Left ventricle myocardium inferior (tissue), 1 donor: ENCODE measurements at regions not wholly inside any gene's neighbourhood (a gene's known extent, or its start where the extent isn't known, plus 50 kb on each side); places are given as distances from the start of the nearest gene placed in this dataset.

Source experiments
- DNase-seq: peaks from one replicate; pipeline ENCODE4 v3.0.0-alpha.2; 2020
- H3K27ac ChIP-seq: fragments of 200-600 bp; replicated peaks from 2 replicates; pipeline ENCODE4 v1.8.0; 2021
- H3K27me3 ChIP-seq: fragments of 200-600 bp; 2 replicates; pipeline ENCODE4 v1.8.0; 2021; ENCODE audit warnings: low read depth
- H3K36me3 ChIP-seq: fragments of 200-600 bp; 2 replicates; pipeline ENCODE4 v1.8.0; 2021
- H3K4me1 ChIP-seq: fragments of 200-600 bp; 2 replicates; pipeline ENCODE4 v1.8.0; 2021
- H3K4me3 ChIP-seq: fragments of 200-600 bp; 2 replicates; pipeline ENCODE4 v1.8.0; 2021; ENCODE audit warnings: mild to moderate bottlenecking, moderate library complexity
- H3K9me3 ChIP-seq: fragments of 200-600 bp; replicated peaks from 2 replicates; pipeline ENCODE4 v1.8.0; 2021
- intact Hi-C: fragments of 100-400 bp; cut with micrococcal nuclease; formaldehyde crosslinking; loops from one replicate; pipeline ENCODE4 v1.11.0; 2022
- TF ChIP-seq, protein P1 (sequence below): fragments of 200-600 bp; IDR thresholded peaks from 2 replicates; pipeline ENCODE4 v1.8.0; 2021; ENCODE audit warnings: antibody characterized with exemption, mild to moderate bottlenecking, borderline replicate concordance
- donor health status: DM: no; HTN: yes; CAD: no; lungs with severe emphysema.

DNA sequence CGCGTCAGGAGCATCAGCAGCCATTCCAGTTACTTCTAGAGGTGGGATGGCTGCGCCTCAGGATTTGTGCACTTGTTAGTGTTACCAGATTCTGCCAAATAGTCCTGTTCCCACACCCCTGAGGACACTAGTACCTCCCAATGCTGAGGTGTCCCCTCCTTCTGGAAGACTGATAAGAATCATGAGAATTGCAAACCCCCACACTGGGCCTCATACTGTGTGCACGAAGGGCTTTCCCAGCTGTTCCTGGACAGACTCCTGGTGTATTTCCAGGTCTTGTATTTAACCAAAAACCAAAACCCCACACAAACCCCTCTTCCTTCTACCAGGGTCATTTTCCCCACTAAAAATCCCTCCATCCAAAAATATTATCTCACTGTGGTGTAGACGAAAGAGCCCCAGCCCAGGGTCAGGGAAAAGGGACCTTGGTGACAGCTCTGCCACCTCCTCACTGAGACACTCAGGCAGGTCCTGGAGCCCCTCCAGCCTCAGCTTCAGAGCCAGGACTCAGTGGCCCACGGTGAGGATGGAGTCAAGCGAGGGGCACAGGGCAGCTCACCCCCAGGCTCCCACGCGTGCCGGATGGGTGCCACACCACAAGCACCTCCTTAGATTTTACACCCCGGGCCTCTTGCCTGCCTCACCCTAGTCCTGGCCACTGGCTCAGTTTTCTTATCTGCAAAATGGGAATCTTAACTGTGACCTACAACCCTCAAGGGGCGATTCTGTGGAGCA lies 131.4 kb upstream of the RUNX3 start:
- H3K27me3 ChIP-seq: peaks cover 65% of the 10 kb centered on the region
- intact Hi-C loops: no loop called here
- DNase-seq: no peak
- H3K36me3 ChIP-seq: no peaks in the 10 kb centered on the region
- H3K4me1 ChIP-seq: peaks cover 4% of the 10 kb centered on the region
- no peak overlapping the region for H3K4me3 ChIP-seq
- TF ChIP-seq, protein P1, sequence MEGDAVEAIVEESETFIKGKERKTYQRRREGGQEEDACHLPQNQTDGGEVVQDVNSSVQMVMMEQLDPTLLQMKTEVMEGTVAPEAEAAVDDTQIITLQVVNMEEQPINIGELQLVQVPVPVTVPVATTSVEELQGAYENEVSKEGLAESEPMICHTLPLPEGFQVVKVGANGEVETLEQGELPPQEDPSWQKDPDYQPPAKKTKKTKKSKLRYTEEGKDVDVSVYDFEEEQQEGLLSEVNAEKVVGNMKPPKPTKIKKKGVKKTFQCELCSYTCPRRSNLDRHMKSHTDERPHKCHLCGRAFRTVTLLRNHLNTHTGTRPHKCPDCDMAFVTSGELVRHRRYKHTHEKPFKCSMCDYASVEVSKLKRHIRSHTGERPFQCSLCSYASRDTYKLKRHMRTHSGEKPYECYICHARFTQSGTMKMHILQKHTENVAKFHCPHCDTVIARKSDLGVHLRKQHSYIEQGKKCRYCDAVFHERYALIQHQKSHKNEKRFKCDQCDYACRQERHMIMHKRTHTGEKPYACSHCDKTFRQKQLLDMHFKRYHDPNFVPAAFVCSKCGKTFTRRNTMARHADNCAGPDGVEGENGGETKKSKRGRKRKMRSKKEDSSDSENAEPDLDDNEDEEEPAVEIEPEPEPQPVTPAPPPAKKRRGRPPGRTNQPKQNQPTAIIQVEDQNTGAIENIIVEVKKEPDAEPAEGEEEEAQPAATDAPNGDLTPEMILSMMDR: no peak
- H3K9me3 ChIP-seq: no peaks in the 10 kb centered on the region
- H3K27ac ChIP-seq: no peak overlapping the region

DNA sequence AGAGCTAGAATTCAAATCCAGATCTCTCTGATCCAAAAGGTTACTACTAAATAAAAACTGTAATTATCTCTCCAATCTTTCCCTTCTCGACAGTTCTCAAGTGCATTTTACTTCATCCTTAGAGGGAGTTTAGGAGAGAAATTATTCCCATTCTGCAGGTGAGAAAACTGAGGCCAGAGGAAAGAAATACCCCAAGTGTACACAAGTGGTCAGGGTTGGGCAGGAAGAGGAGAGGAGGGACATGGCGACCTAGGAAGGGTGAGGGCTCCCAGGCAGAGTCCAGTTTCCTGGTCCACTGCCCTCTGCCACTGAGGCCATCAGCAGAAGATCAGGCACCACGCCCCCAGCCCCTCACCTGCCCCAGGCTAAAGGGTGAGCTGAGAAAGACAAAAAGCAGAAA lies 127.1 kb upstream of the RUNX3 start:
- intact Hi-C loops: no loop called here
- no peak overlapping the region for H3K27ac ChIP-seq
- no peak overlapping the region for H3K4me3 ChIP-seq
- no peaks in the 10 kb centered on the region for H3K9me3 ChIP-seq
- DNase-seq: no peak
- no peaks in the 10 kb centered on the region for H3K4me1 ChIP-seq
- H3K36me3 ChIP-seq: no peaks in the 10 kb centered on the region
- peaks cover 68% of the 10 kb centered on the region for H3K27me3 ChIP-seq
- TF ChIP-seq, protein P1: no peak

DNA sequence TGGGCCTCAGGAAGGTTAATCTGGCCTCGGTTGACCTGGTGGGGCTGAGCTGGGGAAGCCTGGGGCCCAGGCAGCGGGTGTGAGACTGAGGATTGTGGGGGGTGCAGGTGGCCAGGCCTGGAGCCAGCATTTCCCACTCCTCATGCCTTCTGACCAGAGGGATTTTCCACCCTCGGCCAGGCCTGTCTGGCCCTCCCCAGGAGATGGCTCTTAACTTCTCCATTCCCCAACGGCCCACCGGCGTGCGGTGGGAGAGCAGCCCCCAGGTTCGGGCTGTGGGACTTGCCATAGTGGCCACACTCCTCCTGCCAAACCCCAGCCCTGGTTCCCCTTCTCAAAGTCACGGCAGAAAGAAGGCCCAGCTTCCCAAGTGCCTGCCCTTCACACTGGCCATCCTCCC lies 126.5 kb upstream of the RUNX3 start:
- no peak for DNase-seq
- Histone ChIP-seq H3K36me3 (no peaks in the 10 kb centered on the region), H3K4me3 (no peak overlapping the region), H3K4me1 (no peaks in the 10 kb centered on the region), H3K27ac (no peak overlapping the region), H3K27me3 (peaks cover 66% of the 10 kb centered on the region), H3K9me3 (no peaks in the 10 kb centered on the region)
- TF ChIP-seq, protein P1: no peak
- intact Hi-C loops: no loop called here

DNA sequence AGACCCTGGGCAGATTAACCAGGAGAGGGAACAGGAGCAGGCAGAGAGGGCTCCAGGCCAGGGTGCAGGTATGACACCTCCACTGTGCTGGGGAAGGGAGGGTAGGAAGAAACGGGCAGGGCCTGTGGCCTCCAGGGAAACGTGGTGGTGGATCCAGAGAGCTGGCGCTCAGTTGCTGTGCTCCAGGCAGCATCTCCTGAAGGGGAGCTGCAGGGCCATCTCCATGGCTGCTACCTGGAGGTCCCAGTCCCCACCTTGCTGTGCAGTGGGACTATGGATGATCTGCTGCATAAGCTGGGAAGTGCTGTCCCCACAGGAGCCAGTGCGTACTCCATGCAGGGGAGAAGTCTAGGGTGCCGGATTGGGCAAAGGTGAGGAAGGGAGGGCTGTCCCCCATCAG lies 125.9 kb upstream of the RUNX3 start:
- no peaks in the 10 kb centered on the region for H3K4me1 ChIP-seq
- TF ChIP-seq, protein P1: no peak
- no peak for DNase-seq
- H3K27ac ChIP-seq: no peak overlapping the region
- H3K4me3 ChIP-seq: no peak overlapping the region
- H3K27me3 ChIP-seq: peaks cover 61% of the 10 kb centered on the region
- no peaks in the 10 kb centered on the region for H3K36me3 ChIP-seq
- no peaks in the 10 kb centered on the region for H3K9me3 ChIP-seq
- intact Hi-C loops: no loop called here

DNA sequence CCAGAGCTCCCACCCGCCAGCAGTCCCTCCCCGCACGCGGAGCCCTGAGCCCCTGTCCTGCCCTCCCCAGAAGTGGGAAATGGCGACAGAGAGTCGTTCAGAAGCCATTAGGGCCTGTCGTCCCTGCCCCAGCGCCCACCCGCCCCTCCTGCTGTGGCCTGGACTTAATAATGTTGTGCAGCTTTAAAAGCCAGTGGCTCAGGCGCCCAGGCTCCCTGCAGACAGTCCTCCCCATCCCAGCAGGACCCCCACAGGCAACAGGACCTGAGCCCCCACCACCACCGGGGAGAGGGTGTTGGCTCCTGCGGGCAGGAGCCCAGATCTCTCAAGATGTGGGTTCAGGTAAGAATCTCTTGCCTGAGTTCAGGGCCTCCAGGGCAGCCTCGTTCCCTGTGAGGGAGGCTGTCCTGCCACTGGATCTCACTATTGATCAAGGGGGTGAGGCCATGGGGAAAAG lies 125.3 kb upstream of the RUNX3 start:
- no peak for DNase-seq
- intact Hi-C loops: no loop called here
- no peak overlapping the region for H3K4me3 ChIP-seq
- TF ChIP-seq, protein P1: no peak
- peaks cover 59% of the 10 kb centered on the region for H3K27me3 ChIP-seq
- no peak overlapping the region for H3K27ac ChIP-seq
- H3K4me1 ChIP-seq: no peaks in the 10 kb centered on the region
- no peaks in the 10 kb centered on the region for H3K36me3 ChIP-seq
- H3K9me3 ChIP-seq: no peaks in the 10 kb centered on the region
